Mucosa of gallbladder (tissue), 1 donor: ENCODE measurements at regions not wholly inside any gene's neighbourhood (a gene's known extent, or its start where the extent isn't known, plus 50 kb on each side); places are given as distances from the start of the nearest gene placed in this dataset.
"Not testable (repeated sequence)": the region's sequence is repeated elsewhere in the genome, so short reads cannot be mapped to it uniquely, and the experiment has no call there.

Experiments used
- DNase-seq: peaks from one replicate; pipeline ENCODE4 v3.0.0-alpha.2; 2020; ENCODE audit warnings: low spot score
- donor health status: DM: no; HTN: no; CAD: no.

DNA sequence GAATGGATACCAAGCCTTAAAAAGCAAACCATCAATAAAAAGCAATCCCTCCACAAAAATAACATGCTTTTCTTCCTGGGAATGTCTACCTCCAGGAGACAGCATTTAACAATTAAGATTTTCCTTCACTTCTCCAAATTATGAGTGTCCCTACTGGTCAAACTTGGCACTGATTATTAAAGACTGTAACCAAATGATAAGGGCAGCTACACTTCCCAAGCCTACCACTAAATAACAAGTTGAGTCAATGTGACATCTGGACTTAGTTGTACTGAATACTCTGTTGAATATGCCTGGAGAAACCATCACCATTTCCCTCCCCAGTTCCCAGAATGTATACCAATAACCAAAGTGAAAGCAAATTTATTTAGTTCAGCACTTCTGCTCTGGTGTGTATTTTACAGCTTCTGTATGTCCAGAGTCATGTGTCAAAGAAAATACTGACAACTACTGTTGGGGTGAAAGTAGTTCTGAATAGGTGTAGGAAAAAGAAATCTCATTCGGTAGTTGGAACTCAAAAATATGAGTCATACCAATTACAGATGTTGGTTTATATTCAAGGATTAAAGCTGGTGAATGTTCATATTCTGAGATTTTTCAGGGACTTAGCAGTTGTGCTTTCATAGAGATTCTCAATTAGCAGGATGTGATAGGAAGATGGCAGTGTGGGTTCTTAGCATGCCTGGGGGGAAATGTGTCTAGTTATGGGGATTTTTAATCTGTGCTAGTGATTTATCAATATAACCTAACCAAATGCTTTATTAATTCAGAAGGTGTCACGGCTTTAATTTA, 1291.6 kb upstream of the GYPC start:
- DNase-seq = no peak

- DNase-seq = no peak
Observed at GRCh38 chr2:125364984-125365265, 1291.0 kb upstream of the GYPC start.

GRCh38 chr2:125371867-125372266, 1284.1 kb upstream of the GYPC start:
- no peak for DNase-seq

GRCh38 chr2:125373293-125373692, 1282.7 kb upstream of the GYPC start:
- DNase-seq = no peak

GRCh38 chr2:125386074-125386473, 1269.9 kb upstream of the GYPC start:
- no peak for DNase-seq

- no peak for DNase-seq
Observed at GRCh38 chr2:125397535-125398251, 1258.3 kb upstream of the GYPC start.

DNA sequence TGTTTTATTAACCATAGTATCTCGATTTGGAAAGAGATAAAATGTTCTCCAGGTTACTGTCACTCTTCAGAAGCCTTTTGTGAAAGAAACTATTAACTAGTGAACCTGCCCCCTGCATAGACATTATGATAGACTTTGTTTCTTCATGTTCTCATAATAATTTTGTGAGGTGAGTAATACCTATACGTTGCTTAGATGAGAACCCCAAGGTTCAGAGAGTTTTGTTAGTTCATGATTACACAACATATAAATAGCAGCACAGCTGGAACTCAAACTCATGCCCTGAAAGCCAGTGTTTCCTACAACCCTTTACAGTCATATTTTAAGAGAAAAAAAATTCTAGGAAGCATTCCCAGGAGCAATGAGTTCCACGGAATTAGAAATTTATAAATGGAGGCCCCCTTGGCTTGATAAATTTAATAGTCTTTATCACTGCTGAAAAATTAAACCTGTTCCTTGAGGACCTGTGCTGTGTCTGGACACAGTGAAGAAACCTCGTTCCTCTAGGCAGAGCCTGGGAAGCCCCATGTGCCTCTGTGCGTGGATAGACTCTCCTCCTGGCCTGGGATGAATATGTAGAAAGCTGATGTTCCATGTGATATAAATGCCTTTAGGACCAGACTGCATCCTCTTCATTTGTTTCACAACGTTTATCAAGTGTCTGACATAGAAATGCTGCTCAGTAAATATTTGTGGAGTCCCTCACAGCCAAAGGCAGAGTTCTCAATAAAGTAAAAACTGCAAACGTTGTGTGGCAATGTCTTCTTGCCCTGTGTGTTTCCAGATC, 1257.0 kb upstream of the GYPC start:
- DNase-seq = no peak

GRCh38 chr2:125405816-125406215, 1250.1 kb upstream of the GYPC start:
- DNase-seq = peak; percentile 56

GRCh38 chr2:125408874-125409538, 1247.0 kb upstream of the GYPC start:
- DNase-seq = no peak

DNA sequence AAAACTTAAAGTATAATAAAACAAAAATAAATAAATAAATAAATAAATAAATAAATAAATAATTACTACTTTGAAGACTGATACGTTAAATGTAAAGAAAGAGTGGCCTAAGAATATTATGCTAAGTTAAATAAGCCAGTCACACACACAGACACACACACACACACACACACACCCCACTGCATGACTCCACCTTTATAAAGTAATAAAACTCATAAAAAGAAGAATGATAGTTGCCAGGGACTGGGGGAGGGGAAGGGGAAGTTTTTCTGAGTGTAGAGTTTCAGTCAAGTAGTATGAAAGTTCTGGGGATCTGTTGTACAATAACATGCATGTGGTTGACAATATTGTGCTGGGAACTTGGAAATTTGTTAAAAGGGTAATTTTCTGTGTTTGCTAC, 1237.5 kb upstream of the GYPC start:
- no peak for DNase-seq

DNA sequence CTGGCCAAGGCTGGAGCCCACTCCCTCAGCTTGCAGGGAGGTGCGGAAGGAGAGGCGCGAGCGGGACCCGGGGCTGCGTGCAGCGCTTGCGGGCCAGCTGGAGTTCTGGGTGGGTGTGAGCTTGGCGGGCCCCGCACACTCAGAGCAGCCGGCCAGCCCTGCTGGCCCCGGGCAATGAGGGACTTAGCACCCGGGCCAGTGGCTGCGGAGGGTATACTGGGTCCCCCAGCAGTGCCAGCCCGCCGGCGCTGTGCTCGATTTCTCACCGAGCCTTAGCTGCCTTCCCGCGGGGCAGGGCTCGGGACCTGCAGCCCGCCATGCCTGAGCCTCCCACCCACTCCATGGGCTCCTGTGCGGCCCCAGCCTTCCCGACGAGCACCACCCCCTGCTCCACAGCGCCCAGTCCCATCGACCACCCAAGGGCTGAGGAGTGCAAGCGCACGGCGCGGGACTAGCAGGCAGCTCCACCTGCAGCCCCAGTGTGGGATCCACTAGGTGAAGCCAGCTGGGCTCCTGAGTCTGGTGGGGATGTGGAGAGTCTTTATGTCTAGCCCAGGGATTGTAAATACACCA, 1233.7 kb upstream of the GYPC start:
- DNase-seq = not testable (repeated sequence)

DNA sequence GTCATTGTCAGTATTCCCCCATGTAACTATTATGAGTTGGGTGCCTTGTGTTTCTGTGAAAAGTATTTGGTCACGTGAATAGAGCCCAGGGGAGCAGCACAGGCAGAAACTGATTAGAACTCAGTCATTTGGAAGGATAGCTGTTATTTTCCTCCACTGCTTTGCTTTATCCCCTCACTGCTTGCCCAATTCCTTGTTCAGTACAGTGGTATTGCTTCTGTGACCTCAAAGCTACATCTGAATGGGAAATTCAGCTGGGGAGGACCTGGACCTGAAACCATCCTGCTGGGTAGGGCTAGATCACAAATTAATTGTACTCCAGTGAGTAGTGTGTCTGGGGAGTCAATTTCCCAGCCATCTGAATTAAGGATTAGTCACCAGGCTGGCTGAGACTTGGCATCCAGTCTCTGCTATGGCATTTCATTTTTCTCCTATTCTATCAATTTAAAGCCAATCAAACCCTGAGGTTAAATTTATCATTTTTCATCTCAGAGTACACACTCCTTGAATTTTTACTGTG, 1231.6 kb upstream of the GYPC start:
- no peak for DNase-seq

GRCh38 chr2:125427721-125428315, 1228.1 kb upstream of the GYPC start:
- DNase-seq = no peak

DNA sequence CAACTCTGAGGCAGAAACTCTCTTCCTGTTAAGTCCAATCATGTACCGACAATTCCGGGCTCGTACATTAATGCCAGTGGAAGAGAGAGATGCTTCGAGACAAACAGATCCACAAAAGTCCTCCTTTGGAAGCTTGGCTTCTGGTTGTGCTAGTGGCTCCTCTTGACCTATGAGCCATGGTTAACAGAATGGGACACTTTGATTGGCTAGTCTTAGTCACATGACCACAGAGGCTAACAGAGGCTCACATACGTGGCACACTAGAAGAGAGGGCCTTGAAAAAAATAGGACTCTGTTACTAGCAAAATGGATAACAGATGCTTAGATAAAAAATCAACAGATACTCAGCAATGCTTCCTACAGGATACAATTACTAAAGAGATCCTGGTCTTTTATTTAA, 1211.9 kb upstream of the GYPC start:
- no peak for DNase-seq

DNA sequence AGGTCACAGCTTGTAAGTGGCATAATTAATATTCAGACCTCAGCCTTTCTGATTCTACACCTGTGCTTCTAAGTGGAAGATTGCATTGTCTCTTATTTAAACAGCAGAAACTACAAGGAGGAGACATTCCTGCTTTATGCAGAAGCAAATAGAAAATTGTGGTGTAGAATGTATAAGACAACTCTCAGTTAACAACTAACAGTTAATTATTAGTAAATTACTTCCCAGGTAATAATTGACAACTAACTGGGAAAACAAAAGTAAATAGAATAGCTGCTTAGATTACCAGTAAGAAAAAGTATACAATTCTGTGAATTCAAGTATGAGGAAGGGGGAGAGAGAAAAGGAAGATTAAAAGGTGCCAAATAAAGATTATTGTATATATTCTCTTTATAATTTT, 1210.5 kb upstream of the GYPC start:
- no peak for DNase-seq

DNA sequence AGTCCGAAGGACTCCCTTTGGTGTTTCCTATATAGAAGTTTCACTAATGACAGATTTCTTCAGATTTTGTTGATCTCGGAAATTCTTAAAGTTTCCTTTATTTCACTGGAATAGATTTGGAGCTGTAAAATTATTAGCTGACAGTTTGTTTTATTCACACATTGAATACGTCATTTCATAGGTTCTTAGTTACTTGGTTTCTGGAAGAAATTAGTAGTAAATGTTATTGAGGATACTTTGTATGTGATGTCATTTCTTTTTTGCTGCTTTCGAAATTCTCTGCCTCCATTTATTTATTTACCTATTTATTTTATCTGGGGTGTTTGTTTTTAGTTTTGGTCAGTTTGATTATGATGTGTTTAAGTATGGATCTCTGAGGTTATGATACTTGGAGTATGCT, 1205.9 kb upstream of the GYPC start:
- no peak for DNase-seq

DNA sequence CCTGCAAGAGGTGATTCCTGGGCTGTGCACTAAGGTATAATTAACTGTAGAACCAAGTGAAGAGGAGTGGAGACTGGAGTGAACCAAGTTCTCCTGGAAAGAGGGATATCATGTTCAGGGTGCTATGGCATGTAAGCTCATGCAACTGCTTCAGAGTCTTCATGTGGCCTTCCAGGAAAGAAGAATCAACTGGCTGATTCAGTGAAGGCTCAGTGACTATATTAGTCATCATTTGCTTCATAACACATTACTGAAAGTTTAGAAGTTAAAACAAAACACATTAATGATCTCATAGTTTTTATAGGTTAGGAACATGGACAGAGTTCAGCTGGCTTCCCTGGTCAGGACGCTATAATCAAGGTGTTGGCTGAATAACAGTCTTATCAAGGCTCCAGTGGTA, 1200.8 kb upstream of the GYPC start:
- no peak for DNase-seq

GRCh38 chr2:125456693-125457363, 1199.1 kb upstream of the GYPC start:
- DNase-seq = no peak

DNA sequence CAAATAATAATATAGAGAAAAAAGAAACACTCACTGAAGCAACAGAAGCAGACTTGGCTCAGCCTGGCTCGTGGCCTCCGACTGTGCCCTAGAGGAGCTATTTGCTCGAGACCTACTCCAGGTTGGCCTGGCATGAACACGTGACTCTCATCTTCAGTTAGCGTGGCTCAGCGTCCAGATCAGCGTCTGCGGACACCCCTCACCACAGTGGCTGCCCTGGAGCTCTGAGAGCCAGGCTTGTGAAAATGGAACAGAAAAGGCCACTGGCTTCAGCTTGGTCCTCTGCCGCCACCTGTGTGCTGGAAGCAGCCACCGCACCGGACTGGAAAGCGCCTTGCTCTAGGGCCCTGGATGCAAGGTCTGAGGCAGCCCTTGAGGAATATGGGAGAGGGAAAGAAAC, 1184.0 kb upstream of the GYPC start:
- peak; percentile 42 for DNase-seq

DNA sequence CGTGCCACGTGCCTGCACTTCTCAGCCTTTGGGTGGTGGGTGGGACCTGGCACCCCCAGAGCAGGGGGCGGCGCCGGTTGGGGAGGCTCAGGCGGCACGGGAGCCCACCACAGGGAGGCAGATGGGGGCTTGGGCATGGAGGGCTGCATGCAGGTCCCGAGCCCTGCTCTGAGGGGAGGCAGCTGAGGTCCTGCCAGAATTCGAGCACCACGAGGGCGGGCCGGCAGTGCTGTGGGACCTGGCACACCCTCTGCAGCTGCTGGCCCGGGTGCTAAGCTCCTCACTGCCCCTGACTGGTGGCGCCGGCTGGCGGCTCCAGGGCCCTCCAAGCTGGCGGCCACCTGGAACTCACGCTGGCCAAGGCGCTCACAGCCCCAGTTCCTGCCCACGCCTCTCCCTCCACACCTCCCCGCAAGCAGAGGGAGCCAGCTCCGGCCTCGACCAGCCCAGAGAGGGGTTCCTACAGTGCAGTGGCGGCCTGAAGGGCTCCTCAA, 1176.8 kb upstream of the GYPC start:
- no peak for DNase-seq

GRCh38 chr2:125490308-125490707, 1165.7 kb upstream of the GYPC start:
- no peak for DNase-seq
